CD14-positive monocyte (primary cell): ENCODE measurements at regions not wholly inside any gene's neighbourhood (a gene's known extent, or its start where the extent isn't known, plus 50 kb on each side); places are given as distances from the start of the nearest gene placed in this dataset.

Experiments
- DNase-seq, 3 donors: peaks; one replicate each; pipeline ENCODE4 v3.0.0-alpha.2; 2011 to 2022
- H2AFZ ChIP-seq: 2 replicates; pipeline ENCODE4 v1.6.0; 2012; ENCODE audit warnings: mild to moderate bottlenecking, low read depth, low read length, inconsistent platforms; ENCODE audit not compliant: insufficient read depth, poor library complexity, severe bottlenecking
- H3K27ac ChIP-seq, 2 donors: 1 replicate in 1 of 2; 2 replicates in 1 of 2; pipeline ENCODE4 v1.5.1; 2012 to 2013; ENCODE audit warnings: low read length in 2 of 2, control low read depth in 1 of 2, inconsistent platforms in 1 of 2, low read depth in 1 of 2, mild to moderate bottlenecking in 1 of 2
- H3K27me3 ChIP-seq, 2 donors: one replicate each; pipeline versions ENCODE4 v1.6.0 to v1.6.1; 2011 to 2013; ENCODE audit warnings: low read length in 2 of 2; ENCODE audit not compliant: control insufficient read depth in 2 of 2, insufficient read depth in 2 of 2
- H3K36me3 ChIP-seq, 2 donors: replicated peaks in 1 of 2; 1 replicate in 1 of 2; 2 replicates in 1 of 2; pipeline versions ENCODE4 v1.5.1 to v1.6.1; 2012 to 2013; ENCODE audit warnings: low read length in 2 of 2, control low read depth in 1 of 2, inconsistent platforms in 1 of 2, mild to moderate bottlenecking in 1 of 2; ENCODE audit not compliant: insufficient read depth in 2 of 2, control insufficient read depth in 1 of 2
- H3K4me1 ChIP-seq, 2 donors: 1 replicate in 1 of 2; 2 replicates in 1 of 2; pipeline versions ENCODE4 v1.5.1 to v1.6.1; 2012 to 2013; ENCODE audit warnings: low read length in 2 of 2, control low read depth in 1 of 2, inconsistent platforms in 1 of 2, mild to moderate bottlenecking in 1 of 2, moderate library complexity in 1 of 2; ENCODE audit not compliant: insufficient read depth in 2 of 2, control insufficient read depth in 1 of 2
- H3K4me2 ChIP-seq: replicated peaks from 2 replicates; pipeline ENCODE3; 2012; ENCODE audit warnings: low read length, moderate library complexity, mild to moderate bottlenecking; ENCODE audit not compliant: poor library complexity, severe bottlenecking; ENCODE audit errors: extremely low read depth
- H3K4me3 ChIP-seq, 3 experiments: fragments of 200-600 bp in 1 of 3; sonication (generic) in 1 of 3; replicated peaks in 1 of 3; 1 replicate in 2 of 3; 2 replicates in 1 of 3; pipeline ENCODE4 v1.5.1; 2011 to 2013; ENCODE audit warnings: low read length in 3 of 3, mild to moderate bottlenecking in 3 of 3, control low read depth in 2 of 3, low read depth in 2 of 3, inconsistent platforms in 1 of 3, moderate library complexity in 1 of 3
- H3K79me2 ChIP-seq: 2 replicates; pipeline ENCODE4 v1.6.0; 2012; ENCODE audit warnings: mild to moderate bottlenecking, control low read depth, inconsistent platforms, low read length, moderate library complexity; ENCODE audit not compliant: insufficient read depth
- H3K9ac ChIP-seq: 2 replicates; pipeline ENCODE4 v1.6.0; 2017; ENCODE audit warnings: low read length, mild to moderate bottlenecking; ENCODE audit not compliant: insufficient read depth, poor library complexity, severe bottlenecking
- H3K9me3 ChIP-seq, 2 donors: replicated peaks in 1 of 2; 1 replicate in 1 of 2; 2 replicates in 1 of 2; pipeline versions ENCODE4 v1.5.1 to v1.6.1; 2012 to 2013; ENCODE audit warnings: low read length in 2 of 2, control low read depth in 1 of 2; ENCODE audit not compliant: control insufficient read depth in 1 of 2, insufficient read depth in 1 of 2
- H4K20me1 ChIP-seq: 2 replicates; pipeline ENCODE4 v1.6.0; 2012; ENCODE audit warnings: mild to moderate bottlenecking, low read length, control low read depth, moderate library complexity; ENCODE audit not compliant: insufficient read depth
- H3K27ac Mint-ChIP-seq, 7 donors: one replicate each; pipeline ENCODE4 v1.8.0; 2020; ENCODE audit warnings: mild to moderate bottlenecking in 7 of 7, mixed read lengths in 7 of 7, moderate library complexity in 6 of 7, inconsistent platforms in 2 of 7
- H3K27me3 Mint-ChIP-seq, 3 donors: one replicate each; pipeline ENCODE4 v1.8.0; 2021 to 2022; ENCODE audit warnings: low read depth in 3 of 3, mild to moderate bottlenecking in 3 of 3, mixed read lengths in 3 of 3, moderate library complexity in 3 of 3, inconsistent platforms in 1 of 3
- H3K36me3 Mint-ChIP-seq, 2 donors: one replicate each; pipeline ENCODE4 v1.8.0; 2020; ENCODE audit warnings: mixed read lengths in 2 of 2, inconsistent platforms in 1 of 2, mild to moderate bottlenecking in 1 of 2
- H3K4me1 Mint-ChIP-seq: one replicate; pipeline ENCODE4 v1.8.0; 2020; ENCODE audit warnings: mild to moderate bottlenecking, mixed read lengths
- H3K4me3 Mint-ChIP-seq, 2 donors: one replicate each; pipeline ENCODE4 v1.8.0; 2020; ENCODE audit warnings: mild to moderate bottlenecking in 2 of 2, mixed read lengths in 2 of 2, moderate library complexity in 1 of 2
- H3K9me3 Mint-ChIP-seq, 7 donors: one replicate each; pipeline ENCODE4 v1.8.0; 2020 to 2022; ENCODE audit warnings: mixed read lengths in 7 of 7, mild to moderate bottlenecking in 6 of 7, moderate library complexity in 6 of 7, inconsistent platforms in 2 of 7
- WGBS: methylation state at CpG from one replicate; pipeline ENCODE4 v1.1.5; 2013; ENCODE audit warnings: missing lambda C conversion rate; ENCODE audit not compliant: insufficient coverage; 5-methylcytosine and 5-hydroxymethylcytosine counted together
- intact Hi-C, 2 donors: fragments of 100-400 bp; cut with micrococcal nuclease; formaldehyde crosslinking; loops; one replicate each; pipeline versions ENCODE4 v1.15.0 to v1.15.1; 2023
- TF ChIP-seq, protein P1 (sequence below): fragments of 200-600 bp; IDR thresholded peaks from one replicate; pipeline ENCODE4 v1.8.0; 2022; ENCODE audit warnings: antibody characterized with exemption, mild to moderate bottlenecking

GRCh38 chr6:103854059-103854458, 1005.7 kb downstream of the HACE1 start:
- TF ChIP-seq, protein P1, sequence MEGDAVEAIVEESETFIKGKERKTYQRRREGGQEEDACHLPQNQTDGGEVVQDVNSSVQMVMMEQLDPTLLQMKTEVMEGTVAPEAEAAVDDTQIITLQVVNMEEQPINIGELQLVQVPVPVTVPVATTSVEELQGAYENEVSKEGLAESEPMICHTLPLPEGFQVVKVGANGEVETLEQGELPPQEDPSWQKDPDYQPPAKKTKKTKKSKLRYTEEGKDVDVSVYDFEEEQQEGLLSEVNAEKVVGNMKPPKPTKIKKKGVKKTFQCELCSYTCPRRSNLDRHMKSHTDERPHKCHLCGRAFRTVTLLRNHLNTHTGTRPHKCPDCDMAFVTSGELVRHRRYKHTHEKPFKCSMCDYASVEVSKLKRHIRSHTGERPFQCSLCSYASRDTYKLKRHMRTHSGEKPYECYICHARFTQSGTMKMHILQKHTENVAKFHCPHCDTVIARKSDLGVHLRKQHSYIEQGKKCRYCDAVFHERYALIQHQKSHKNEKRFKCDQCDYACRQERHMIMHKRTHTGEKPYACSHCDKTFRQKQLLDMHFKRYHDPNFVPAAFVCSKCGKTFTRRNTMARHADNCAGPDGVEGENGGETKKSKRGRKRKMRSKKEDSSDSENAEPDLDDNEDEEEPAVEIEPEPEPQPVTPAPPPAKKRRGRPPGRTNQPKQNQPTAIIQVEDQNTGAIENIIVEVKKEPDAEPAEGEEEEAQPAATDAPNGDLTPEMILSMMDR, result no peak

GRCh38 chr6:103838457-103838856, 1021.3 kb downstream of the HACE1 start:
- WGBS, result no CpG with 5 or more reads among the region's 2 CpGs
- Mint-ChIP-seq H3K9me3 (peaks cover 0 to 2% (median 0%) of the 10 kb centered on the region in 7 donors), H3K36me3 (no peaks in the 10 kb centered on the region), H3K4me3 (no peak overlapping the region), H3K27me3 (no peaks in the 10 kb centered on the region), H3K27ac (no peak overlapping the region), H3K4me1 (no peaks in the 10 kb centered on the region)
- Histone ChIP-seq H4K20me1 (no peaks in the 10 kb centered on the region), H3K27me3 (no peaks in the 10 kb centered on the region), H3K9ac (no peak overlapping the region), H3K36me3 (no peaks in the 10 kb centered on the region), H3K9me3 (no peaks in the 10 kb centered on the region), H3K4me3 (no peak overlapping the region), H2AFZ (no peak overlapping the region), H3K4me2 (no peak overlapping the region), H3K27ac (no peak overlapping the region), H3K4me1 (no peaks in the 10 kb centered on the region), H3K79me2 (no peaks in the 10 kb centered on the region)
- no peak for DNase-seq
- TF ChIP-seq, protein P1, result no peak
- intact Hi-C loops, result no loop called here

More at GRCh38 chr6:103854059-103854458, 1005.7 kb downstream of the HACE1 start:
- no peaks in the 10 kb centered on the region for H3K27me3 Mint-ChIP-seq
- Histone ChIP-seq H4K20me1 (no peaks in the 10 kb centered on the region), H3K36me3 (no peaks in the 10 kb centered on the region), H3K9ac (no peak overlapping the region), H3K79me2 (no peaks in the 10 kb centered on the region), H3K4me3 (no peak overlapping the region), H3K4me1 (no peaks in the 10 kb centered on the region), H3K4me2 (no peak overlapping the region), H3K27ac (no peak overlapping the region), H3K9me3 (no peaks in the 10 kb centered on the region), H3K27me3 (no peaks in the 10 kb centered on the region), H2AFZ (no peak overlapping the region)
- no peak overlapping the region for H3K4me3 Mint-ChIP-seq
- H3K9me3 Mint-ChIP-seq, result peaks cover 0 to 2% (median 0%) of the 10 kb centered on the region in 7 donors
- no peaks in the 10 kb centered on the region for H3K36me3 Mint-ChIP-seq
- H3K27ac Mint-ChIP-seq, result no peak overlapping the region
- no peaks in the 10 kb centered on the region for H3K4me1 Mint-ChIP-seq
- intact Hi-C loops, result no loop called here
- DNase-seq, result no peak
